Stomach smooth muscle (tissue), 2 donors: ENCODE measurements at regions not wholly inside any gene's neighbourhood (a gene's known extent, or its start where the extent isn't known, plus 50 kb on each side); places are given as distances from the start of the nearest gene placed in this dataset.
"Not testable (repeated sequence)": the region's sequence is repeated elsewhere in the genome, so short reads cannot be mapped to it uniquely, and the experiment has no call there.

Experiments used
- H3K27ac ChIP-seq: one replicate; pipeline ENCODE4 v1.7.0; 2013; ENCODE audit warnings: mild to moderate bottlenecking, low read length, inconsistent platforms
- H3K27me3 ChIP-seq, 2 donors: one replicate each; pipeline ENCODE4 v1.7.0; 2013; ENCODE audit warnings: low read length in 2 of 2; ENCODE audit not compliant: insufficient read depth in 2 of 2, control insufficient read depth in 1 of 2
- H3K36me3 ChIP-seq, 2 donors: one replicate each; pipeline ENCODE4 v1.7.0; 2013; ENCODE audit warnings: low read length in 2 of 2; ENCODE audit not compliant: control insufficient read depth in 2 of 2, insufficient read depth in 2 of 2
- H3K4me1 ChIP-seq: one replicate; pipeline ENCODE4 v1.7.0; 2013; ENCODE audit warnings: low read length; ENCODE audit not compliant: control insufficient read depth, insufficient read depth
- H3K4me3 ChIP-seq, 2 donors: one replicate each; pipeline ENCODE4 v1.7.0; 2013; ENCODE audit warnings: low read length in 2 of 2
- H3K9ac ChIP-seq, 2 donors: one replicate each; pipeline ENCODE4 v1.7.0; 2013; ENCODE audit warnings: low read length in 2 of 2, mild to moderate bottlenecking in 1 of 2
- H3K9me3 ChIP-seq, 2 donors: one replicate each; pipeline ENCODE4 v1.7.0; 2013; ENCODE audit warnings: low read length in 2 of 2; ENCODE audit not compliant: control insufficient read depth in 2 of 2
- donor health status: healthy.
- donor health status: Pancreatic carcinoma.

GRCh38 chr10:2501366-2501940, 565.9 kb upstream of the PFKP start:
- H3K9ac ChIP-seq, H3K27me3 ChIP-seq, H3K9me3 ChIP-seq, H3K27ac ChIP-seq, H3K4me1 ChIP-seq, H3K4me3 ChIP-seq, H3K36me3 ChIP-seq: not testable (repeated sequence)

DNA sequence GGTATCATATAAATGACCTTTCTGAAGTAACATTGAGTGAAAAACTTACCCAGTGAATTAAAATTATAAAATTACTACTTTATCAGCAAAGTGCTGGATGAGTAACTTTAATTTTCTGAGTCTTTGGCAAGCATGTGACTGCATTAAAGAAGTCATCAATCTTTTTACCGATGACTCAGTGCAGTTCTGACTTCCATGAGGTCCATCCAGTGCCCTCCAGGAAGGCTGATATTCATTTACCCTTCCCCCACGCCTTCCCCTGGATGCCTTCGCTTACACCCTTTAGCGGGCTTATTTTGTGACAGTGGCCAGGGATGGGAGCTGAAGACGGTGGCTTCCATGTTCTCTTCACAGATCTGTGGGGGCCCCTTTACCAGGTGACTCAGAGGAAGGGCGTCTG, 572.9 kb upstream of the PFKP start:
- Histone ChIP-seq H3K4me3 (no peak overlapping the region), H3K27me3 (peaks cover 0 to 2% of the 10 kb centered on the region in 2 donors), H3K36me3 (no peaks in the 10 kb centered on the region), H3K4me1 (no peaks in the 10 kb centered on the region), H3K9me3 (no peaks in the 10 kb centered on the region), H3K27ac (no peak overlapping the region), H3K9ac (no peak overlapping the region)

GRCh38 chr10:2488446-2489005, 578.8 kb upstream of the PFKP start:
- no peak overlapping the region for H3K9ac ChIP-seq
- peaks cover 0 to 2% of the 10 kb centered on the region in 2 donors for H3K27me3 ChIP-seq
- no peaks in the 10 kb centered on the region for H3K9me3 ChIP-seq
- no peak overlapping the region for H3K4me3 ChIP-seq
- no peaks in the 10 kb centered on the region for H3K4me1 ChIP-seq
- no peak overlapping the region for H3K27ac ChIP-seq
- H3K36me3 ChIP-seq, result no peaks in the 10 kb centered on the region

GRCh38 chr10:2487921-2488320, 579.4 kb upstream of the PFKP start:
- Histone ChIP-seq H3K27me3 (peaks cover 0 to 2% of the 10 kb centered on the region in 2 donors), H3K9me3 (no peaks in the 10 kb centered on the region), H3K27ac (no peak overlapping the region), H3K4me3 (no peak overlapping the region), H3K36me3 (no peaks in the 10 kb centered on the region), H3K9ac (no peak overlapping the region), H3K4me1 (no peaks in the 10 kb centered on the region)

DNA sequence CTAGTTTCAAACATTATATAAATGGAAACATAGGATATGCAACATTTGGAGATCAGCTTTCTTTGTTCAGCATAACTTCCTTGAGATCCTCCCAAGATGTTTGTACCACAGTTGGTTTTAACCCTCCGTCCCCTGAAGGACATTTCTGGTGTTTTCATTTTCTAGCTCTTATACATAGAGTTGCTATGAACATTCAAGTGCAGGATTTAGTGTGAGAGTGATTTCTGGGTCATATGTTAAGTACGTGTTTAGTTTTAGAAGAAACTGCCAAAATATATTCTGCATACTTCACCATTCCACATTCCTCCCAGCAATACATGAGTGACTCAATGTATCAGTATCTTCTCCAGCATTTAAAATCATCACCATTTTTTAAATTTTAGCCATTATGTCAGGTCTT, 588.7 kb upstream of the PFKP start:
- H3K9me3 ChIP-seq, result peaks cover 0 to 3% of the 10 kb centered on the region in 2 donors
- peaks cover 2% of the 10 kb centered on the region for H3K4me1 ChIP-seq
- H3K4me3 ChIP-seq, result no peak overlapping the region
- no peak overlapping the region for H3K27ac ChIP-seq
- no peaks in the 10 kb centered on the region for H3K27me3 ChIP-seq
- no peak overlapping the region for H3K9ac ChIP-seq
- no peaks in the 10 kb centered on the region for H3K36me3 ChIP-seq

DNA sequence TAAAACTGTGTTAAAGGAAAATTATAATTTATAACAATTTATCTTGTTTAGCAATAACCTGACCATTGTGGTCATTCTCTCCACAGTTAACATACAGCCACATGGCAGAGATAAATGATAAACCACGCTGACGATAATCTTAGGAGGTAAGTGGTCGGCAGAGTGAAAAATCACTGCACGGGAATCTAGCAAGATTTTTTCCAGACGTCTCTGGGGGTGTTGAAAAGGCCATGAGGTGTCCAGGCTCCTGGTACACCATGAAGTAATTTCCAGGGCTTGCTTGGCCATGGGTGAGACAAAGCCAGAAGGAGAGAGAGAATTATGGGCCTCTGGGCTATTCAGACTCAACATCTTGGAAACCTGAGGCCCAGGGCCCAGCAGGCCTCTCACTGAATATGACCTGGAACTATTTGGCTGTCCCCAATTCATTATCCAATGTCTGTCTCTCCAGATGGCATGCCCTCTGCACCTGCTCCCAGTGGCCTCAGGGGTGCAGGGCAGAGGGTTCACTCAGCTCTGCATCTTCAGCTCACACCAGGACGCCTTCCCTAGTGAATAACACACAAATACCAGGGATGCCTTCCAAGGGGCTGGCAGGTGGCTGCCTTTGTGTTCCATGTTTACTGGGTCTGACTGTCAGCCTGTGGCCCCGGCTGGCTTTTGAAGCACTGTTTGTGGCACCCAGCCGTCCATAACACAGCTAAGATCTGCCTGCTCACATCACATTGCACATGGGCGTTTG, 590.4 kb upstream of the PFKP start:
- H3K27me3 ChIP-seq, result no peaks in the 10 kb centered on the region
- no peak overlapping the region for H3K27ac ChIP-seq
- peaks cover 0 to 6% of the 10 kb centered on the region in 2 donors for H3K9me3 ChIP-seq

GRCh38 chr10:2476218-2476811, 591.0 kb upstream of the PFKP start:
- Histone ChIP-seq H3K4me1 (peaks cover 2% of the 10 kb centered on the region), H3K4me3 (no peak overlapping the region), H3K36me3 (no peaks in the 10 kb centered on the region), H3K27me3 (no peaks in the 10 kb centered on the region), H3K27ac (no peak overlapping the region), H3K9me3 (peaks cover 0 to 6% of the 10 kb centered on the region in 2 donors), H3K9ac (no peak overlapping the region)

More for the DNA sequence above, 590.4 kb upstream of the PFKP start:
- no peaks in the 10 kb centered on the region for H3K36me3 ChIP-seq
- no peak overlapping the region for H3K9ac ChIP-seq
- no peak overlapping the region for H3K4me3 ChIP-seq
- peaks cover 2% of the 10 kb centered on the region for H3K4me1 ChIP-seq

DNA sequence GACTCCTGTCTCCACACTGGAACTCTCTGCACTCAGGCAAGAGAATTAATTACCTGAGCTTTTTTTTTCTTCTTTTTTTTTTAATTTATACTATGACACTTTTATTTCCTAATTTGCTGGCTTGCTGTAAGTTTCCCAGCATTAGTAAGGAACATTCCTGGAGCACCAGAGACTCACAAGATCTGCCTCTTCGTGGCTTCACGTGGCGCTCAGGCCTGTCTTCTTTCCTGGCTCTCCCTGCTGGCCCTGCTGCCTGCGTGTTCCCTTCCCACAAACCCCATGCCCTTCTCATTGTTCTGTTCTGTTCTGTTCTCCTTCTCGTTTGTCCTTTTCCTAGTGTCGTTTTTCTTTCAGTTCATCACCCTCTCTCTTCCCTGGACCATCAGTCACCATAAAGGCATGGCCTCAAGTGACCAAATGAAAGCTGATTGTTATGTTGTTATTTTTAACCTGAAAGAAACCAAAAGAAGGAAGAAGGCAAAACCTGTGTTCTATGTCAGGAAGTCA, 591.6 kb upstream of the PFKP start:
- H3K4me1 ChIP-seq, result peaks cover 2% of the 10 kb centered on the region
- peaks cover 0 to 6% of the 10 kb centered on the region in 2 donors for H3K9me3 ChIP-seq
- no peaks in the 10 kb centered on the region for H3K36me3 ChIP-seq
- no peak overlapping the region for H3K27ac ChIP-seq
- no peak overlapping the region for H3K9ac ChIP-seq
- H3K4me3 ChIP-seq, result no peak overlapping the region
- no peaks in the 10 kb centered on the region for H3K27me3 ChIP-seq

- no peak overlapping the region for H3K27ac ChIP-seq
- H3K27me3 ChIP-seq, result no peaks in the 10 kb centered on the region
Measured at GRCh38 chr10:2471811-2472210, 595.5 kb upstream of the PFKP start.

GRCh38 chr10:2469802-2470201, 597.5 kb upstream of the PFKP start:
- no peak overlapping the region for H3K4me3 ChIP-seq
- no peaks in the 10 kb centered on the region for H3K36me3 ChIP-seq
- H3K27ac ChIP-seq, result no peak overlapping the region
- no peak overlapping the region for H3K9ac ChIP-seq
- H3K9me3 ChIP-seq, result peaks cover 3 to 5% of the 10 kb centered on the region in 2 donors
- H3K4me1 ChIP-seq, result no peaks in the 10 kb centered on the region
- H3K27me3 ChIP-seq, result no peaks in the 10 kb centered on the region

More at GRCh38 chr10:2471811-2472210, 595.5 kb upstream of the PFKP start:
- no peaks in the 10 kb centered on the region for H3K36me3 ChIP-seq
- no peak overlapping the region for H3K9ac ChIP-seq
- no peaks in the 10 kb centered on the region for H3K4me1 ChIP-seq
- H3K4me3 ChIP-seq, result no peak overlapping the region
- peaks cover 3 to 5% of the 10 kb centered on the region in 2 donors for H3K9me3 ChIP-seq
